Stomach smooth muscle (tissue), 2 donors: ENCODE measurements at regions not wholly inside any gene's neighbourhood (a gene's known extent, or its start where the extent isn't known, plus 50 kb on each side); places are given as distances from the start of the nearest gene placed in this dataset.

ENCODE experiments used
- H3K27ac ChIP-seq: one replicate; pipeline ENCODE4 v1.7.0; 2013; ENCODE audit warnings: mild to moderate bottlenecking, low read length, inconsistent platforms
- H3K27me3 ChIP-seq, 2 donors: one replicate each; pipeline ENCODE4 v1.7.0; 2013; ENCODE audit warnings: low read length in 2 of 2; ENCODE audit not compliant: insufficient read depth in 2 of 2, control insufficient read depth in 1 of 2
- H3K36me3 ChIP-seq, 2 donors: one replicate each; pipeline ENCODE4 v1.7.0; 2013; ENCODE audit warnings: low read length in 2 of 2; ENCODE audit not compliant: control insufficient read depth in 2 of 2, insufficient read depth in 2 of 2
- H3K4me1 ChIP-seq: one replicate; pipeline ENCODE4 v1.7.0; 2013; ENCODE audit warnings: low read length; ENCODE audit not compliant: control insufficient read depth, insufficient read depth
- H3K4me3 ChIP-seq, 2 donors: one replicate each; pipeline ENCODE4 v1.7.0; 2013; ENCODE audit warnings: low read length in 2 of 2
- H3K9ac ChIP-seq, 2 donors: one replicate each; pipeline ENCODE4 v1.7.0; 2013; ENCODE audit warnings: low read length in 2 of 2, mild to moderate bottlenecking in 1 of 2
- H3K9me3 ChIP-seq, 2 donors: one replicate each; pipeline ENCODE4 v1.7.0; 2013; ENCODE audit warnings: low read length in 2 of 2; ENCODE audit not compliant: control insufficient read depth in 2 of 2
- donor health status: healthy.
- donor health status: Pancreatic carcinoma.

- Histone ChIP-seq H3K4me3 (no peak overlapping the region), H3K27me3 (no peaks in the 10 kb centered on the region), H3K36me3 (no peaks in the 10 kb centered on the region), H3K9ac (no peak overlapping the region), H3K27ac (no peak overlapping the region), H3K9me3 (no peaks in the 10 kb centered on the region), H3K4me1 (no peaks in the 10 kb centered on the region)
Observed at GRCh38 chr11:28518825-28519224, 410.6 kb downstream of the METTL15 start.

GRCh38 chr11:28517621-28518020 lies 409.4 kb downstream of the METTL15 start:
- Histone ChIP-seq H3K27ac (no peak overlapping the region), H3K9me3 (peaks cover 0 to 3% of the 10 kb centered on the region in 2 donors), H3K36me3 (no peaks in the 10 kb centered on the region), H3K9ac (no peak overlapping the region), H3K27me3 (no peaks in the 10 kb centered on the region), H3K4me1 (no peaks in the 10 kb centered on the region), H3K4me3 (no peak overlapping the region)

- H3K4me1 ChIP-seq, result no peaks in the 10 kb centered on the region
- H3K9ac ChIP-seq, result no peak overlapping the region
- no peak overlapping the region for H3K27ac ChIP-seq
- no peaks in the 10 kb centered on the region for H3K36me3 ChIP-seq
- peaks cover 0 to 3% of the 10 kb centered on the region in 2 donors for H3K9me3 ChIP-seq
- no peak overlapping the region for H3K4me3 ChIP-seq
- H3K27me3 ChIP-seq, result no peaks in the 10 kb centered on the region
Observed at GRCh38 chr11:28514391-28514790, 406.2 kb downstream of the METTL15 start.

- Histone ChIP-seq H3K27me3 (no peaks in the 10 kb centered on the region), H3K4me1 (no peaks in the 10 kb centered on the region), H3K36me3 (no peaks in the 10 kb centered on the region), H3K27ac (no peak overlapping the region), H3K9ac (no peak overlapping the region), H3K4me3 (no peak overlapping the region), H3K9me3 (peaks cover 0 to 3% of the 10 kb centered on the region in 2 donors)
Observed at GRCh38 chr11:28512143-28512756, 404.1 kb downstream of the METTL15 start.

GRCh38 chr11:28505232-28505631 lies 397.0 kb downstream of the METTL15 start:
- Histone ChIP-seq H3K36me3 (no peaks in the 10 kb centered on the region), H3K9ac (no peak overlapping the region), H3K4me3 (no peak overlapping the region), H3K27ac (no peak overlapping the region), H3K4me1 (no peaks in the 10 kb centered on the region), H3K9me3 (no peaks in the 10 kb centered on the region), H3K27me3 (no peaks in the 10 kb centered on the region)

- Histone ChIP-seq H3K27me3 (no peaks in the 10 kb centered on the region), H3K9me3 (no peaks in the 10 kb centered on the region), H3K4me3 (no peak overlapping the region), H3K9ac (no peak overlapping the region), H3K4me1 (no peaks in the 10 kb centered on the region), H3K27ac (no peak overlapping the region), H3K36me3 (no peaks in the 10 kb centered on the region)
Observed at GRCh38 chr11:28504555-28505110, 396.4 kb downstream of the METTL15 start.

- no peak overlapping the region for H3K9ac ChIP-seq
- no peak overlapping the region for H3K4me3 ChIP-seq
- H3K9me3 ChIP-seq, result no peaks in the 10 kb centered on the region
- no peaks in the 10 kb centered on the region for H3K4me1 ChIP-seq
- no peaks in the 10 kb centered on the region for H3K36me3 ChIP-seq
- H3K27me3 ChIP-seq, result no peaks in the 10 kb centered on the region
- H3K27ac ChIP-seq, result no peak overlapping the region
Observed at GRCh38 chr11:28495333-28495732, 387.1 kb downstream of the METTL15 start.

GRCh38 chr11:28491431-28491830 lies 383.2 kb downstream of the METTL15 start:
- H3K9ac ChIP-seq, result no peak overlapping the region

GRCh38 chr11:28490773-28491382 lies 382.7 kb downstream of the METTL15 start:
- Histone ChIP-seq H3K4me1 (no peaks in the 10 kb centered on the region), H3K4me3 (no peak overlapping the region), H3K36me3 (no peaks in the 10 kb centered on the region), H3K27me3 (no peaks in the 10 kb centered on the region), H3K9ac (no peak overlapping the region), H3K9me3 (no peaks in the 10 kb centered on the region), H3K27ac (no peak overlapping the region)

More at GRCh38 chr11:28491431-28491830, 383.2 kb downstream of the METTL15 start:
- H3K9me3 ChIP-seq, result no peaks in the 10 kb centered on the region
- H3K36me3 ChIP-seq, result no peaks in the 10 kb centered on the region
- no peaks in the 10 kb centered on the region for H3K4me1 ChIP-seq
- no peak overlapping the region for H3K4me3 ChIP-seq
- H3K27me3 ChIP-seq, result no peaks in the 10 kb centered on the region
- no peak overlapping the region for H3K27ac ChIP-seq

GRCh38 chr11:28488336-28488735 lies 380.1 kb downstream of the METTL15 start:
- no peaks in the 10 kb centered on the region for H3K4me1 ChIP-seq
- no peaks in the 10 kb centered on the region for H3K27me3 ChIP-seq
- H3K36me3 ChIP-seq, result no peaks in the 10 kb centered on the region
- H3K9ac ChIP-seq, result no peak overlapping the region
- H3K27ac ChIP-seq, result no peak overlapping the region
- H3K4me3 ChIP-seq, result no peak overlapping the region
- no peaks in the 10 kb centered on the region for H3K9me3 ChIP-seq
